KMS-11 (cell line): ENCODE measurements at regions not wholly inside any gene's neighbourhood (a gene's known extent, or its start where the extent isn't known, plus 50 kb on each side); places are given as distances from the start of the nearest gene placed in this dataset.

Source experiments
- H2AFZ ChIP-seq: fragments of 200-600 bp; sonication (generic); 2 replicates; pipeline ENCODE4 v1.6.1; 2016; ENCODE audit warnings: antibody characterized with exemption, mixed run types, low read depth
- H3K27ac ChIP-seq: fragments of 200-600 bp; sonication (generic); 2 replicates; pipeline ENCODE4 v1.6.1; 2016; ENCODE audit warnings: mild to moderate bottlenecking, mixed run types
- H3K27me3 ChIP-seq: fragments of 200-600 bp; sonication (generic); 2 replicates; pipeline ENCODE4 v1.6.1; 2017; ENCODE audit warnings: mild to moderate bottlenecking, low read depth, mixed run types, moderate library complexity; ENCODE audit not compliant: insufficient read depth
- H3K36me3 ChIP-seq: fragments of 200-600 bp; sonication (generic); 2 replicates; pipeline ENCODE4 v1.6.1; 2017; ENCODE audit warnings: mild to moderate bottlenecking, mixed run types; ENCODE audit not compliant: insufficient read depth
- H3K4me1 ChIP-seq: fragments of 200-600 bp; sonication (generic); 2 replicates; pipeline ENCODE4 v1.6.1; 2016; ENCODE audit warnings: mild to moderate bottlenecking, low read depth, mixed run types; ENCODE audit not compliant: poor library complexity, severe bottlenecking
- H3K4me2 ChIP-seq: fragments of 200-600 bp; sonication (generic); 2 replicates; pipeline ENCODE4 v1.7.0; 2016; ENCODE audit warnings: mild to moderate bottlenecking, mixed run types
- H3K4me3 ChIP-seq: fragments of 200-600 bp; sonication (generic); IDR thresholded peaks from 2 replicates; pipeline ENCODE4 v1.6.1; 2017; ENCODE audit warnings: low read depth, low read length, mixed read lengths; ENCODE audit not compliant: insufficient read depth
- H3K79me2 ChIP-seq: fragments of 200-600 bp; sonication (generic); 2 replicates; pipeline ENCODE4 v1.6.1; 2016; ENCODE audit warnings: low read depth, mixed run types; ENCODE audit not compliant: insufficient read depth
- H3K9ac ChIP-seq: fragments of 200-600 bp; sonication (generic); 2 replicates; pipeline ENCODE4 v1.6.1; 2016; ENCODE audit warnings: mild to moderate bottlenecking, mixed run types
- H4K20me1 ChIP-seq: fragments of 200-600 bp; sonication (generic); 2 replicates; pipeline ENCODE4 v1.6.1; 2016; ENCODE audit warnings: mild to moderate bottlenecking, mixed run types; ENCODE audit not compliant: insufficient read depth
- CTCF ChIP-seq: fragments of 200-600 bp; sonication (generic); conservative IDR thresholded peaks from 2 replicates; pipeline ENCODE4 v1.6.1; 2017; ENCODE audit warnings: low read depth, mild to moderate bottlenecking, antibody characterized with exemption, low read length, moderate library complexity, mixed read lengths

- H3K4me3 ChIP-seq: no peak overlapping the region
- no peak overlapping the region for H2AFZ ChIP-seq
- no peaks in the 10 kb centered on the region for H3K4me1 ChIP-seq
- TF ChIP-seq CTCF: no peak
- no peak overlapping the region for H3K4me2 ChIP-seq
- H3K9ac ChIP-seq: no peak overlapping the region
- H3K27me3 ChIP-seq: no peaks in the 10 kb centered on the region
- H4K20me1 ChIP-seq: no peaks in the 10 kb centered on the region
- no peaks in the 10 kb centered on the region for H3K79me2 ChIP-seq
- no peaks in the 10 kb centered on the region for H3K36me3 ChIP-seq
- H3K27ac ChIP-seq: no peak overlapping the region
These were observed 982.0 kb downstream of the VRK1 start for GRCh38 chr14:97779140-97779539.

GRCh38 chr14:97780804-97781203 is 983.6 kb downstream of the VRK1 start:
- Histone ChIP-seq H3K36me3 (no peaks in the 10 kb centered on the region), H2AFZ (no peak overlapping the region), H3K79me2 (no peaks in the 10 kb centered on the region), H3K27ac (no peak overlapping the region), H3K9ac (no peak overlapping the region), H3K4me1 (peaks cover 5% of the 10 kb centered on the region), H3K27me3 (no peaks in the 10 kb centered on the region), H4K20me1 (no peaks in the 10 kb centered on the region), H3K4me3 (no peak overlapping the region), H3K4me2 (no peak overlapping the region)
- TF ChIP-seq CTCF: no peak

GRCh38 chr14:97781961-97782360 is 984.8 kb downstream of the VRK1 start:
- no peak overlapping the region for H3K9ac ChIP-seq
- no peaks in the 10 kb centered on the region for H3K36me3 ChIP-seq
- H3K4me2 ChIP-seq: no peak overlapping the region
- H4K20me1 ChIP-seq: no peaks in the 10 kb centered on the region
- H3K4me3 ChIP-seq: no peak overlapping the region
- H3K79me2 ChIP-seq: no peaks in the 10 kb centered on the region
- peaks cover 6% of the 10 kb centered on the region for H3K4me1 ChIP-seq
- H3K27ac ChIP-seq: no peak overlapping the region
- no peak overlapping the region for H2AFZ ChIP-seq
- no peaks in the 10 kb centered on the region for H3K27me3 ChIP-seq
- TF ChIP-seq CTCF: no peak

- no peak overlapping the region for H3K27ac ChIP-seq
- no peak overlapping the region for H3K4me2 ChIP-seq
- no peak for TF ChIP-seq CTCF
- no peak overlapping the region for H2AFZ ChIP-seq
- no peaks in the 10 kb centered on the region for H3K27me3 ChIP-seq
- H4K20me1 ChIP-seq: no peaks in the 10 kb centered on the region
- no peaks in the 10 kb centered on the region for H3K79me2 ChIP-seq
- H3K4me1 ChIP-seq: peaks cover 6% of the 10 kb centered on the region
- H3K9ac ChIP-seq: no peak overlapping the region
- H3K4me3 ChIP-seq: no peak overlapping the region
- H3K36me3 ChIP-seq: no peaks in the 10 kb centered on the region
These were observed 985.8 kb downstream of the VRK1 start for GRCh38 chr14:97782871-97783414.
